GM10266 (cell line): ENCODE measurements at regions not wholly inside any gene's neighbourhood (a gene's known extent, or its start where the extent isn't known, plus 50 kb on each side); places are given as distances from the start of the nearest gene placed in this dataset.

ENCODE experiments used
- DNase-seq: peaks from one replicate; pipeline ENCODE4 v3.0.0; 2012; ENCODE audit errors: extremely low spot score
- CTCF ChIP-seq: IDR thresholded peaks from 2 replicates; pipeline ENCODE4 v1.5.1; 2012; ENCODE audit warnings: mild to moderate bottlenecking, low read depth; ENCODE audit not compliant: control insufficient read depth, insufficient read depth; ENCODE audit errors: missing control alignments

- TF ChIP-seq CTCF, result no peak
- no peak for DNase-seq
Measured at GRCh38 chr2:221641181-221641871, 69.2 kb upstream of the EPHA4 start.

GRCh38 chr2:221640686-221641085, 68.6 kb upstream of the EPHA4 start:
- TF ChIP-seq CTCF, result no peak
- DNase-seq, result no peak

- DNase-seq, result no peak
- TF ChIP-seq CTCF, result no peak
Measured at GRCh38 chr2:221637851-221638250, 65.7 kb upstream of the EPHA4 start.

- DNase-seq, result no peak
- no peak for TF ChIP-seq CTCF
Measured at GRCh38 chr2:221635949-221636348, 63.8 kb upstream of the EPHA4 start.

GRCh38 chr2:221629468-221629867, 57.4 kb upstream of the EPHA4 start:
- DNase-seq, result no peak
- no peak for TF ChIP-seq CTCF

- DNase-seq, result no peak
- TF ChIP-seq CTCF, result no peak
Measured at GRCh38 chr2:221624475-221624874, 52.4 kb upstream of the EPHA4 start.
